IPS DF 6.9 (cell line): ENCODE measurements at regions not wholly inside any gene's neighbourhood (a gene's known extent, or its start where the extent isn't known, plus 50 kb on each side); places are given as distances from the start of the nearest gene placed in this dataset.

ENCODE experiments used
- DNase-seq: peaks from one replicate; pipeline ENCODE4 v3.0.0-alpha.2; 2013; ENCODE audit warnings: low read depth, low spot score
- H3K27ac ChIP-seq: one replicate; pipeline ENCODE4 v1.5.1; 2013; ENCODE audit warnings: low read length, control low read depth
- H3K27me3 ChIP-seq: 2 replicates; pipeline ENCODE4 v1.6.1; 2013; ENCODE audit warnings: mild to moderate bottlenecking, low read length; ENCODE audit not compliant: control insufficient read depth, insufficient read depth
- H3K36me3 ChIP-seq: 2 replicates; pipeline ENCODE4 v1.6.1; 2013; ENCODE audit warnings: low read length; ENCODE audit not compliant: control insufficient read depth, insufficient read depth
- H3K4me1 ChIP-seq: 2 replicates; pipeline ENCODE4 v1.6.1; 2013; ENCODE audit warnings: low read length; ENCODE audit not compliant: control insufficient read depth, insufficient read depth
- H3K4me3 ChIP-seq: 2 replicates; pipeline ENCODE4 v1.5.1; 2013; ENCODE audit warnings: mild to moderate bottlenecking, low read length
- H3K9me3 ChIP-seq: 2 replicates; pipeline ENCODE4 v1.6.1; 2013; ENCODE audit warnings: low read length, inconsistent platforms; ENCODE audit not compliant: control insufficient read depth, insufficient read depth
- WGBS: extraction: QIAGEN DNeasy Blood & Tissue Kit; methylation state at CpG from one replicate; pipeline ENCODE4 v1.1.7; 2013; ENCODE audit warnings: mixed read lengths, missing lambda C conversion rate; ENCODE audit not compliant: insufficient read length, insufficient coverage; 5-methylcytosine and 5-hydroxymethylcytosine counted together

DNA sequence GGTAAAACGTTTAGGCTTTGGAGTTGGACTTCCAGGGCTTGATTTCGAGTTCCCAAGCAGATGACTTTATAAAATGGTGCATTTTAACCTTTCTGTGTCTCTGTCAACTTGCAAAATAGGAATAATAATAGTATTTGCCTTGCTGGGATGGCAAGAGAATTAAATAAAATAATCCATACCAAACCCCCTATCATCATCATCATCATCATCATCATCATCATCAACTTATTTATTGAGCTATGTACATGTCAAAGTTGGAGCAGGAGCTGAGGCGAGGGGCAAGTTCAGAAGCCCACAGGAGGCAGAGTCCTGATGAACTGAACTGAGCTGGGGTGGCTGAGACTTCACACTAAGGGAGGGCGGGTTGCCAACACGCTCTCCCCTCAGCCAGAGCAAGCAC lies 51.7 kb upstream of the KCNMA1 start:
- Histone ChIP-seq H3K9me3 (no peaks in the 10 kb centered on the region), H3K27me3 (no peaks in the 10 kb centered on the region), H3K4me3 (no peak overlapping the region), H3K4me1 (peaks cover 6% of the 10 kb centered on the region), H3K36me3 (no peaks in the 10 kb centered on the region), H3K27ac (no peak overlapping the region)
- no CpG with 5 or more reads among the region's 5 CpGs for WGBS
- no peak for DNase-seq

- no peaks in the 10 kb centered on the region for H3K27me3 ChIP-seq
- no CpG with 5 or more reads among the region's 2 CpGs for WGBS
- peaks cover 6% of the 10 kb centered on the region for H3K4me1 ChIP-seq
- no peaks in the 10 kb centered on the region for H3K9me3 ChIP-seq
- H3K36me3 ChIP-seq = no peaks in the 10 kb centered on the region
- H3K27ac ChIP-seq = no peak overlapping the region
- no peak overlapping the region for H3K4me3 ChIP-seq
- DNase-seq = no peak
Observed at GRCh38 chr10:77687621-77688020, 50.0 kb upstream of the KCNMA1 start.
